ENCODE measurements at regions not wholly inside any gene's neighbourhood (a gene's known extent, or its start where the extent isn't known, plus 50 kb on each side); places are given as distances from the start of the nearest gene placed in this dataset.

DNA sequence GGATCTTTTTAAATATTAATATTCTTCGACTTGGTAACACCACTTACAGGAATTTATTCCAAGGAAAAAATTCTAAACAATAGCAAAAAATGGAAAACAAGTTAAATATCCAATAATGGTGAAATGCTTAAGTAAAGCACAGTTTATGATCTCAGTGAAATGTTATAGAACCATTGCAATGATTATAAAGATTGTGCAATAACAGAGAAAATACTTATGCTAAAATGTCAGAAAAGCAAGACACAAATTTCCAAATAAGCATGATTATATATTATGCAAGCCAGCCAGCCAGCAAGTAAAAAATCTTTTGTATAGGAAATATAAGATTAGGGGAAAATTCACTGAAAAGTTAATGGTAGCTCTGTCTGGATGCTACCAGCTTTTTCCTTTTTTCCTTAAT lies 102.7 kb upstream of the EFNA5 start:
- TF ChIP-seq RFX5 (IDR thresholded peaks at IDR 0.05; ENCODE audit: low read depth, low read length) (no peak), KDM1A (IDR thresholded peaks at IDR 0.05; ENCODE audit: borderline replicate concordance) (no peak), POLR2A (IDR thresholded peaks at IDR 0.05; ENCODE audit: low read depth, low read length) (no peak), POLR2AphosphoS2 (IDR thresholded peaks at IDR 0.05; ENCODE audit: low read depth, low read length) (no peak), EED (IDR thresholded peaks at IDR 0.05; ENCODE audit: low read depth) (no peak), JUNB (IDR thresholded peaks at IDR 0.05) (no peak), CHD1 (IDR thresholded peaks at IDR 0.05; ENCODE audit: low read depth, low read length) (no peak), NFYA (IDR thresholded peaks at IDR 0.05; ENCODE audit: borderline replicate concordance, low read depth, low read length) (no peak), YY1 (IDR thresholded peaks at IDR 0.05; ENCODE audit: low read depth, low read length) (no peak), HDAC2 (IDR thresholded peaks at IDR 0.05) (no peak)
- TF ChIP-seq, protein P1, sequence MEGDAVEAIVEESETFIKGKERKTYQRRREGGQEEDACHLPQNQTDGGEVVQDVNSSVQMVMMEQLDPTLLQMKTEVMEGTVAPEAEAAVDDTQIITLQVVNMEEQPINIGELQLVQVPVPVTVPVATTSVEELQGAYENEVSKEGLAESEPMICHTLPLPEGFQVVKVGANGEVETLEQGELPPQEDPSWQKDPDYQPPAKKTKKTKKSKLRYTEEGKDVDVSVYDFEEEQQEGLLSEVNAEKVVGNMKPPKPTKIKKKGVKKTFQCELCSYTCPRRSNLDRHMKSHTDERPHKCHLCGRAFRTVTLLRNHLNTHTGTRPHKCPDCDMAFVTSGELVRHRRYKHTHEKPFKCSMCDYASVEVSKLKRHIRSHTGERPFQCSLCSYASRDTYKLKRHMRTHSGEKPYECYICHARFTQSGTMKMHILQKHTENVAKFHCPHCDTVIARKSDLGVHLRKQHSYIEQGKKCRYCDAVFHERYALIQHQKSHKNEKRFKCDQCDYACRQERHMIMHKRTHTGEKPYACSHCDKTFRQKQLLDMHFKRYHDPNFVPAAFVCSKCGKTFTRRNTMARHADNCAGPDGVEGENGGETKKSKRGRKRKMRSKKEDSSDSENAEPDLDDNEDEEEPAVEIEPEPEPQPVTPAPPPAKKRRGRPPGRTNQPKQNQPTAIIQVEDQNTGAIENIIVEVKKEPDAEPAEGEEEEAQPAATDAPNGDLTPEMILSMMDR (IDR thresholded peaks at IDR 0.05 in 2 of 3, conservative IDR thresholded peaks at IDR 0.05 in 1 of 3; ENCODE audit: control insufficient read depth in 2 of 3, extremely low read depth in 1 of 3, insufficient read depth in 1 of 3, low read depth in 3 of 3, low read length in 3 of 3), result no peak

All from GM12878 (cell line).